NCI-H2196 treated with DMSO at 0.1 percent for 48 hours (cell line): ENCODE measurements at regions not wholly inside any gene's neighbourhood (a gene's known extent, or its start where the extent isn't known, plus 50 kb on each side); places are given as distances from the start of the nearest gene placed in this dataset.

ENCODE experiments used
- DNase-seq: peaks from one replicate; lab custom pipeline; 2025; ENCODE audit not compliant: unreplicated experiment; lab: John Stamatoyannopoulos, UW

DNA sequence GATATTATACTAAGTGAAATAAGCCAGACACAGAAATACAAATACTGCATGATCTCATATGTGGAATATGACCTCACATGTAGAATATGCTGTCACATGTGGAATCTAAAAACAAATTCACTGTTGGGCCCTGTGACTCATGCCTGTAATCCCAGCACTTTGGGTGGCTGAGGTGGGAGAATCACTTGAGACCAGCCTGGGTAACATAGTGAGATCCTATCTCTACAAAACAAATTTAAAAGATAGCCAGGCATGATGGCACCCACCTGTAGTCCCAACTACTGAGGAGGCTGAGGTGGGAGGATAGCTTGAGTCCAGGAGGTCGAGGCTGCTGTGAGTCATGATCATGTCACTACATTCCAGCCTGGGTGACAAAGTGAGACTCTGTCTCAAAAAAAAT is 160.3 kb downstream of the PTEN start:
- DNase-seq, result no peak

DNA sequence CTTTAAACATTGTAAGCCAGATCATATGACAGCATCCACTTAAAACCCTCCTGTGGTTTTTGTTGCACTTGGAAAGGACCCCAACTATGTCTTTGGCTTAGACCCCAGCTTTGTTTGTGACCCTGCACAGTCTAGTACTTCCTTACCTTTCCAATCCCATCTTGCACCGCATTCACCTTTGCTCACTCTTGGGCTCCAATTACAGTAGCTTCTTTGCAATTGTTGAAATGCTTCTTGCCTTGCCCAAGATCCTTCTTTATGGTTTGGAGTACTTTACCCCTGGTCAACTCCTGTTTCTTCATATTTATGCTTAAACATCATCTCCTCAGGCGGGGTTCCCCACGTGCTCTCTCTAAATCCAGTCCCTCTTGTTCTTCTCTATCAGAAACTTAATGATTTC is 162.6 kb downstream of the PTEN start:
- no peak for DNase-seq

DNA sequence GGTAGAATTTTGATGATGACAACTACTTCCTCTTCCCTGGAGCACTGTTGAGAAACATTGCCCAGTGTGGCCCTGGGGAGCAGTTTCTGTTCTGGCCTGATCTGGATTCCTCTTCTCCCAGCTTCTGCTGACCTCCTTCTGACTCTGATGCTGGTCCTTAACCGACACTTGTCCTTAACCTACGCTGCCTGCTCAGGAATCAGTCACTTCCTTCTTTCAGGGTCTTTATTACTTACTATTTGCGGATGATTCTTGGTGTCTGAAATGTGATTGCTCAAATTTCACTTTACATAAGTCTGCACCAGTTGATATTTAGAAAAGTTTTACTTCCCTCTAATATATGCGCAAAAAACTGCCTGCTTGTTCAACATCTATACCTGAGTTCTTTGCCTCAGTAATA is 164.1 kb downstream of the PTEN start:
- no peak for DNase-seq

- no peak for DNase-seq
Measured at GRCh38 chr10:88028072-88028471, 164.6 kb downstream of the PTEN start.

GRCh38 chr10:88028654-88029053 is 165.2 kb downstream of the PTEN start:
- no peak for DNase-seq

DNA sequence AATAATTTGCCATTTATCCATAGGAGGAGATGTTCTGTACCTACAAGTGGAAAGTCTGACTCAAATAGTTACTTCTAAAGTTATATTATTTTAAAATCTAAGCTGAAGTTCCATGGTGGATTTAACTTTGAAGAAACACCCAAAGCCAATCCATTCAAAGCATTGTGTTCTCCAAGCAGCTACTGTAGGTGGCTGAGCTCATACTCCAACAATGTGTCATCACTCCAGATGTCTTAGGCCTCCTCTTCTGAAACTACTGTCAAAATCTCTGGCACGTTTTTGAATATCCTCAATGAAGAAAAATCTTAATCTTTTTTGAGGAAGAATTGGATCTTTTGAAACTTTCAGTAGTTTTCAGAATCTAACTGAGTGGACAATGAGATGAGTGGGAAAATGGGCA is 169.1 kb downstream of the PTEN start:
- DNase-seq, result no peak

DNA sequence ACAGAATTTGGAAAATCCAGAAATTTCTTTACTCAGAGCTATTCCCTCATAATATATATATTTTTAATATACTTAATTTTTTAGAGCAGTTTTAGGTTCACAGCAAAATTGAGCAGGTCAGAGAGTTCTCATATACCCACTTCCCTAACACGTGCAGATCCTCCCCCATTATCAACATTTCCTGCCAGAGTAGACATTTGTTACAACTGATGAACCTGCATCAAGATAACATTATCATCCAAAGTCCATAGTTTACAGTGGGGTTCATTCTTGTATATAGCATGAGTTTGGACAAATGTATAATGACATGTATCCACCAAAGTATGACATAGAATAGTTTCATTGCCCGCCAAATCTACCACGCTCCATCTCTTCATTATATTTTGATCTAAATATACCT is 170.0 kb downstream of the PTEN start:
- no peak for DNase-seq

- DNase-seq, result no peak
Measured at GRCh38 chr10:88033793-88034192, 170.4 kb downstream of the PTEN start.

- DNase-seq, result no peak
Measured at GRCh38 chr10:88036126-88036525, 172.7 kb downstream of the PTEN start.

DNA sequence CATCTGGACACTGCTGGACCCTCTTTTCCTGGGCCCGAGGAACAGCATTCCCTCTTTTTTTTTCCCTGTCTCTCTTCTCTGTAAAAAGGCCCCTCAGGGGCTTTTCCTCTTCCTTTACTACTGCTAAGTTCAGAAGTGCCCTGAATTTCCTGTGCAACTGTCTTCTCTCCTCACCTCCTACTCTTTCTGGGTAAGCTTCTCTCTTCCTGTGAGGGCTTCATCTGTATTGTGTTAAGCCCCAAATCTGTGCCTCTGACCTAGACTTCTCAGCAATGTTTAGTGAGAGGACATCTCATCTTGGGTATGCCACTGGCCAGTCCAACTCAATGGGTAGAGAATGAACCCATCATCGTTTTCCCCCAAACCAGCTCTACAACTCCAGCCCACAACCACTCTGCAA is 174.2 kb downstream of the PTEN start:
- no peak for DNase-seq

DNA sequence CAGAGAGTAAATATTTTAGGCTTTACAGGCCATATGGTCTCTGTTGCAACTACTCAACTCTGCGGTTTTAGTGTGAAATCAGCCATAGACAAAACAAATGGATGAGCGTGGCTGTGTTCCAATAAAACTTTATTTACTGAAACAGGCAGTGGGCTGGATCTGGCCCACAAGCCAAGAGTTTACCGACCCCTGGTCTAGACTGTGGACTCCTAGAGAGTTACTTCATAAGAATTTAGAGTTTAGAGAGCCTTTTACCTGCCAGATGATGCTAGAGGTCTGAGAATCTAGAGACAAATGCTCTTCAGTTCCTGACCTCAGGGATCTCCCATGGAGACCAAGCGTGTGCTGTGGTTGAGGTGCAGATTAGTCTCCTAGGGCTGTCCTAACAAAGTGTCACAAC is 174.8 kb downstream of the PTEN start:
- no peak for DNase-seq

GRCh38 chr10:88039496-88040200 is 176.2 kb downstream of the PTEN start:
- DNase-seq, result no peak

DNA sequence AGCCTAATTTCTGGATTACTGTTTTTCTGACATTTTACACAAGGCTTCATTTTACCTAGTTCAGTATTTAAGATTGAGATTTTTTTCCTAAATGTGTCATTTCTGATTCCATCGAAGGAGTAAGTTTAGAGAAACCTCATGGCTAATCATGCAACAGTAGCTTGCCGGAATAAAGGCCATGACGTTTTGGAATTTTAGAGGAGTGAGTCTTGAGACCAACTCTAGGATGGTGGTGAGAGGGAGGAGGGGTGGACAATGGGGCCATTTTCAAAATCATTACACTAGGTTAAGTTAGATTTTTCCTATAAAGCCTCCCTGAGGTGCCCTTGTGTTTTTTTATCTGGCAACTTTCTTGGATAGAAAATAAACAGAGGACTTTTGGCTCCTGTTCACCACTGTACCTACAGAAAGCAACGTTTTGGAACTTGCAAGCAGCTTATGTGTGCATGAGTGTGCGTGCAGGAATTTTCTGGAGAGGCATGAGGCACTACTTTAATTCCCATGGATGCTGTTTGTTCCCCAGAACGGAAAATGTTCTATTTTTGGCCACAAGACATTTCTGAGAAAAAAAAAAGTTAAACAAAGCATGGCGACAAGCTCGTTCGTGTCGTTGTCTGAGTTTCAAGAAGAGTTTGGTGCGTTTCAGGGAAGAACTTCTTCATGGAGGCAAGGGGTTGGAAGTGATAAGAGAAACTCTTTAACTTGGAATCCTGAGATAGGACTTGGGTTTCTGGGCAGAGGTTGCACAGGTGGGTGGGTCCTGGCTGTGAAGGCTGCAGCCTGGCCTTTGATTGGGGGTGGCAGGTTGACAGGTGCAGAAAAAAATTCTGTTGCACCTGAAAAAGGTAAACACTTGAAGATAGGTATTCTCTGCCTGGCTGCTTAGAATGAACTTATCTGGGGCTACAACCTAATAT is 178.1 kb downstream of the PTEN start:
- DNase-seq, result no peak

DNA sequence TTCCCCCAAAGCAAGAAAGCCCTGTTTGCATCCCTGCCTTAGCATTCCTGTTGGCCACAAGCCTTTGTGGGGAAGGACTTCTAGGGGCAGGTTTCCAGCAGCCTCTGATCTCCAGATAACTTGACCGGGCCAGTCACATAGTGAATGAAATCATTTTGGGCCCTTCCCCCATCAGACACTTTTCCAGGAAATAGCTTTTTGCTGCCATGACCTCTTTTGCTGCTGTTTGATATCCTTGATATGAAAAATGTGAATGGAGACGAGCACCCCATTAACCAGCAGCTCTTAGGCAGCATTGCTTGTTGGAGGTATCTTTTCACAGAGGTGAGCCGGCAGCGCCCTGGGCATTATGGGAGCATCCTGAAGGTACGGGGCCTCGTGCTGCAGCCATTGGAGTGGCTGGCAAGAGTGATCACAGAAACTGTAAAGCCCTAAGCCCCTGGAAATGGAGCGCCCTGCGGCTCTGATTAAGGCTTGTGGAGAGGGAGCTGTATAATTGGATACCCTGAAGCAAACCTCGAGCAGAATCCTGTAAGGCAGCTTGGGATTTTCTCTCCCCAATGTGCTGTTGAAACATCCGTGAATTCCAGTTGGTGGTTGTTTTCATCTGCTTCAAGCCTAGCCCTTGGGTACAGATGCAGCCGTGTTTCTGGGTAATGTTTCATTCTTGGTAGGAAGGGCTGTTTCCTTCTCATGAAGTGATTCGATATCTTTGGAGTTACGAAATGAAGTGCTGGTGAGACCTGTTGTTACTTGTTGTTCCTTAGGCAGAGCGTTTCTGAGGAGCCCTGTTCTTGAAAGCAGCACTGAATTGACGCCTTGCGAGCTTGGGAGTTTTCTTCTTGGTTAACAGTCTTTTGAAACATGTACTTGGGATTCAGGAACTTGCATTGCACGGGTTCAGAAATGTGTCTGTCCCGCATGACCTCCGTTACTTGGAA is 179.0 kb downstream of the PTEN start:
- no peak for DNase-seq

GRCh38 chr10:88045096-88045495 is 181.7 kb downstream of the PTEN start:
- DNase-seq, result no peak

DNA sequence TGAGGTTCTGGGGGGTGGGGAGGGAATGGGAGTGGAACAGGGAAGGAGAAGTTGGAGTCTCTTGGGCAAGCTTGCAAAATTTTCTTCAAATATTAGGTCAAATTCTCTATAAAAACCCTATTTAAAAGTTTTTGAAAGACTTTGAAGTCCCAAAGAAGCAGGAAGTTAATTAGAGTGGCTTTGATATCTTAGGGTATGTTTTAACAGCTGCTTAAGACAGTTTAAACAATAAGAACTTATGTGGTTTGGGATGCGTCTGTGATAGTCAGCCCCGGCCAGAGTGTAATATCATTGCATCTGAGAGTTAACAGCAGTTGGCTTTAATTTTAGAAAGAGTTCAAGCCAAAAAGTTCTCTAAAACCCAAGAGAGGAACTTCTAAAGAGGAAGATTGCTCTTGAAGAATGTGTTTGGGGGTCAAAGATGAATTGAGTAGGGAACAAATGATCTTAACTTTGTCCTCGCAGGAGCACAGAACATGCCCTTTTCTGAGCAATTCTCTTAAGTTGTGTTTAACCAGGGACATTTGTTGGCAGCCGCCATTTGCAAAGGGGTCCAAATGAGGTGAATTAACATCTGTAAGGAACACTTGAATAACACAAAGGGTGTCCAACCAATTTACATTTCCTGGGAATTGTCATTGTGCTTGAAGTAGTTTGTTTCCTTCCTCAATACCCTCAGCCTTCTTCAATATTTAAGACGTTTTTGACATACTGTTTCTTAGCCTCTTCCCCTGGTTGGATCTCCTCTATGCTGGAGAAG is 182.4 kb downstream of the PTEN start:
- DNase-seq, result no peak

DNA sequence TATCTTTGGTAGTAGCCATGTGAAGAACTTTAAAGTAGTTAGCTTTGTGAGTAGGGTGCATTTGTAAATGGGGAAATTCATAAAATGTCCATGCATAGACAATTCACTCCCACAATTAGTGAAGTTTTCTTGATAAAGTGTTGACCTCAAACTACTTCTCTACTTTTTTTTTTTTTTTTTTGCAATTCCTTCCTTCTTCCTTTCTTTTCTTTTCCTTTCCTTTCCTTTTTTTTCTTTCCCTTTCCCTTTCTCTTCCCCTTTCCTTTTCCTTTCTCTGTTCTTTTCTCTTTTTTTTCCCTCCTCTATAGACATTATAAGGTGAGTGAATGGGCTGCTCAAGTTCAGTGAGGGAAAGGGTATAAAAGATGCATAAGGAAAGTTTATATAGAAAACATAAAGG is 184.2 kb downstream of the PTEN start:
- no peak for DNase-seq

GRCh38 chr10:88048312-88048711 is 184.9 kb downstream of the PTEN start:
- DNase-seq, result no peak

DNA sequence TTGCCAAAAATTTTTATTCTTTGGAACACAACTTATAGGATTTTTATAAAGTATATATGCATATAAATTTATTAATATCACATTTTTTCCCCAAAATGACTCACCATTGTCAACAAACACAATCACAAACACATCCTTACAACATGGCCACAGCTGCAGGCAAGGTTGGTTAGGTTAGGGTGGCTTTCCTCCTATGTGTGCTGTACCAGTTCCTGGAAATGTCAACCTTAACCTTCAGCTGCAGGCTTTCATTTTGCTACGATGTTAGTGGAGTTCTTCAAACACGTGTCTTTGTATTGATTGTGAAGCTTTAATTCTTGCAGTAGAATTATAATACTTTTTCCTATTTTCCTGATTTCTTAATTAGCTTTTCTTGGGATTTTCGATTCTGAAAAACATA is 185.8 kb downstream of the PTEN start:
- DNase-seq, result no peak

DNA sequence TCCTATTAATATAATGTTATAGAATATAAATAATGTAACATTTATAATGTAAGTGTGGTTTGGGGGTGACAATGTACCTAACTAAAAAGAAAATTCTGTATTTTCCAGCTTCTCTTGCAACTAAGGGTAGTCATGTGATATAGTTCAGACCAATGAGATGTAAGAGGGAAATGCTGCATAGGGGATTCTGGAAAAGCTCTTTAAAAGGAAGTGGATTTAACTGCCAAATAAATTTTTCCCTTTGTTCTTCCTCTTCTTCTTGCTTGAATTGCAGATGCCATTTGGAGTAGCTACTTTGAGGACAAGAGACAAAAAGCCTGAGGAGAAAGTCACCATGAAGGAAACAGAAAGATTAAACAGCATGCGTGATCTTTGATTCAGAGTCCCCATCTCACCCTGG is 194.3 kb downstream of the PTEN start:
- no peak for DNase-seq

GRCh38 chr10:88058750-88059149 is 195.3 kb downstream of the PTEN start:
- DNase-seq, result no peak
